DND-41 (cell line): ENCODE measurements at regions not wholly inside any gene's neighbourhood (a gene's known extent, or its start where the extent isn't known, plus 50 kb on each side); places are given as distances from the start of the nearest gene placed in this dataset.

Experiments
- ATAC-seq: fragments of 200-7000 bp; cut with Tn5 transposase; 3 replicates; pipeline ENCODE4 v1.9.1; 2021; ENCODE audit warnings: low read depth; ENCODE audit not compliant: insufficient read depth
- DNase-seq: peaks from one replicate; pipeline ENCODE4 v3.0.0-alpha.2; 2020
- H2AFZ ChIP-seq: 2 replicates; pipeline ENCODE4 v1.6.0; 2012; ENCODE audit warnings: low read depth, low read length
- H3K27ac ChIP-seq: 2 replicates; pipeline ENCODE4 v1.5.1; 2012; ENCODE audit warnings: low read length, inconsistent platforms
- H3K27me3 ChIP-seq: fragments of 200-600 bp; sonication (generic); 2 replicates; pipeline ENCODE4 v1.6.0; 2012; ENCODE audit warnings: low read length, mild to moderate bottlenecking, inconsistent platforms; ENCODE audit not compliant: insufficient read depth, poor library complexity
- H3K36me3 ChIP-seq: 2 replicates; pipeline ENCODE4 v1.5.1; 2012; ENCODE audit warnings: low read length, inconsistent platforms; ENCODE audit not compliant: insufficient read depth
- H3K4me1 ChIP-seq: 2 replicates; pipeline ENCODE4 v1.5.1; 2012; ENCODE audit warnings: mild to moderate bottlenecking, low read length; ENCODE audit not compliant: insufficient read depth
- H3K4me2 ChIP-seq: 2 replicates; pipeline ENCODE4 v1.6.0; 2012; ENCODE audit warnings: mild to moderate bottlenecking, moderate library complexity, low read length, inconsistent platforms; ENCODE audit not compliant: insufficient read depth
- H3K4me3 ChIP-seq, 2 experiments: fragments of 200-600 bp in 1 of 2; shearing (Covaris generic) in 1 of 2; 2 replicates each; pipeline ENCODE4 v1.5.1; 2012 to 2016; ENCODE audit warnings: inconsistent platforms in 2 of 2, low read length in 2 of 2, mild to moderate bottlenecking in 2 of 2, low read depth in 1 of 2, moderate library complexity in 1 of 2
- H3K79me2 ChIP-seq: 2 replicates; pipeline ENCODE4 v1.6.0; 2012; ENCODE audit warnings: low read length, inconsistent platforms; ENCODE audit not compliant: insufficient read depth
- H3K9ac ChIP-seq: 2 replicates; pipeline ENCODE4 v1.6.0; 2012; ENCODE audit warnings: low read depth, mild to moderate bottlenecking, inconsistent platforms, low read length, moderate library complexity
- H3K9me3 ChIP-seq: 2 replicates; pipeline ENCODE4 v1.5.1; 2012; ENCODE audit warnings: low read length, moderate library complexity, mild to moderate bottlenecking, inconsistent platforms; ENCODE audit not compliant: insufficient read depth, severe bottlenecking
- H4K20me1 ChIP-seq: 2 replicates; pipeline ENCODE4 v1.6.0; 2012; ENCODE audit warnings: low read length; ENCODE audit not compliant: insufficient read depth
- EZH2 ChIP-seq: IDR thresholded peaks from 3 replicates; pipeline ENCODE4 v1.6.1; 2012; ENCODE audit warnings: borderline replicate concordance, low read depth, mild to moderate bottlenecking, moderate library complexity, low read length, inconsistent platforms; ENCODE audit not compliant: severe bottlenecking
- TF ChIP-seq, protein P1 (sequence below): IDR thresholded peaks from 2 replicates; pipeline ENCODE4 v1.5.1; 2012; ENCODE audit warnings: borderline replicate concordance, low read length, moderate library complexity, mild to moderate bottlenecking; ENCODE audit not compliant: poor library complexity, severe bottlenecking; ENCODE audit errors: extremely low read depth

DNA sequence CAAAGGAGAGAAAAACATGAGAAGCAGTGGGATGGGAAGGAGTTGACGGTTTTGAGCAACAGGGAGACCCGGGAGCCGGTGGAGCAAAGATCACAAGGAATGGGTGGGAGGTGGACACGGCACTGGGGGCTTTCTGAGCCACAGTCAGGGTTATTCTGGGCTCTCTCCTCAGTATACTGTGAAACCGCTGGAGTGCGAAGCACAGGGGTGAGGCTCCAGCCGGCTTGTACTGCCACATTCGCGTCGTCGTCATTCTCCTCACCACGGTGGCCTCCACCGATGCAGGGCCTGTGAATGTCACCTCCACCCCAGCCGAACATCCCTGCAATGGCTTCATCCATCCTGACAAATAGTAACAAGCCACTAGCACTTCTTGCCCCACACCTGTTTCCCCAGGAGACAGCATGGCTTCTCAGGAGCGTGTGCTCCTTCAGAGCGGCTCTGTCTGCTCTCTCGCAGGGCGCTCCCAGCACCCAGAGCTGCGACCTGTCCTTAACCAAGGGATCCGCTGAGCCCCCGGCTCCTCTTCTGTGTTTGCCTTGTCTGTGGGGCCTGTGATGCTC lies 1165.3 kb downstream of the TBC1D22A start:
- Histone ChIP-seq H4K20me1 (no peaks in the 10 kb centered on the region), H3K27ac (no peak overlapping the region), H3K4me3 (no peak overlapping the region), H3K9me3 (peaks cover 13% of the 10 kb centered on the region), H2AFZ (no peak overlapping the region), H3K79me2 (no peaks in the 10 kb centered on the region), H3K4me1 (peaks cover 12% of the 10 kb centered on the region), H3K9ac (no peak overlapping the region), H3K27me3 (no peaks in the 10 kb centered on the region), H3K4me2 (no peak overlapping the region), H3K36me3 (no peaks in the 10 kb centered on the region)
- ATAC-seq, result no peak
- no peak for DNase-seq
- TF ChIP-seq EZH2, result no peak
- TF ChIP-seq, protein P1, sequence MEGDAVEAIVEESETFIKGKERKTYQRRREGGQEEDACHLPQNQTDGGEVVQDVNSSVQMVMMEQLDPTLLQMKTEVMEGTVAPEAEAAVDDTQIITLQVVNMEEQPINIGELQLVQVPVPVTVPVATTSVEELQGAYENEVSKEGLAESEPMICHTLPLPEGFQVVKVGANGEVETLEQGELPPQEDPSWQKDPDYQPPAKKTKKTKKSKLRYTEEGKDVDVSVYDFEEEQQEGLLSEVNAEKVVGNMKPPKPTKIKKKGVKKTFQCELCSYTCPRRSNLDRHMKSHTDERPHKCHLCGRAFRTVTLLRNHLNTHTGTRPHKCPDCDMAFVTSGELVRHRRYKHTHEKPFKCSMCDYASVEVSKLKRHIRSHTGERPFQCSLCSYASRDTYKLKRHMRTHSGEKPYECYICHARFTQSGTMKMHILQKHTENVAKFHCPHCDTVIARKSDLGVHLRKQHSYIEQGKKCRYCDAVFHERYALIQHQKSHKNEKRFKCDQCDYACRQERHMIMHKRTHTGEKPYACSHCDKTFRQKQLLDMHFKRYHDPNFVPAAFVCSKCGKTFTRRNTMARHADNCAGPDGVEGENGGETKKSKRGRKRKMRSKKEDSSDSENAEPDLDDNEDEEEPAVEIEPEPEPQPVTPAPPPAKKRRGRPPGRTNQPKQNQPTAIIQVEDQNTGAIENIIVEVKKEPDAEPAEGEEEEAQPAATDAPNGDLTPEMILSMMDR, result no peak

DNA sequence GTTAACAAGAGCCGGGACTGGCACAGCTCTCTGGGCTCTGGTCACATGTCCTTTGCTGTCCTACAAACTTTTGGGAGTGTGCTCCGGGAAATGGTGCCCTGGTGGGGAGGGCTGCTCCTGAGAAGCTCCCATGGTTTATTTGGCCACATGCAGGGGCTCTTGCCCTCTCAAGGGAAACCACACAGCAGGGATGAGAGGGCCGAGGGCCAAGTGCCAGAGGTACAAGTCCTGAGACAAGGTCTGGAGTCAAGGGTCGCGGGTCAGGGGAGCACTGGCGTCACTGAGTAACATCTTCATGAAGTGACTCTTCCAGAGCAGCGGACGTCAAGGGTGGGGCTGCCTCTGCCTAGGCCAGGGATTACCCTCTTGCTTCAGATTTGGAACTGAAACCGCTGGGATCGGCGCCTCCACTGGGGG lies 1160.6 kb downstream of the TBC1D22A start:
- peaks cover 13% of the 10 kb centered on the region for H3K9me3 ChIP-seq

DNA sequence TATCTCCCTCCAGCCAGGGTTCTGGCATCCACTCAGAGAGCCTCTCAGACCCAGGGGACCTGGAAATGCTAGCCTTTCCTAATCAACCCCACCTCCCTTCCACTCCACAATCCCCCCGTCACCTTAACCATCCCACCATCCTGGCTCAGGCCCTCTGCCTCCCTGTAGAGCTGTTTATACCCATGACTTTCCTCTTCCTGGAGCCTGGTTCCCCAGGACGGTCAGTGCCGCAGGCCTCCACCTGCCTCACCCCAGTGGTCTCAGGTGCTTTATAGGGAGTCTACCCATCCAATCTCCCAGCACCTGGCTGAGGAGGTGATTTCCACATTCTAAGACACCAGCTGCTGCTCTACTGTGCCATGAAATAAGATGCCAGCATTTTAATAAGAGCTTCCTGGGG lies 1159.5 kb downstream of the TBC1D22A start:
- Histone ChIP-seq H2AFZ (no peak overlapping the region), H3K9me3 (peaks cover 13% of the 10 kb centered on the region), H3K27ac (peak overlapping the region; percentile 83), H3K4me2 (no peak overlapping the region), H3K27me3 (no peaks in the 10 kb centered on the region), H3K36me3 (no peaks in the 10 kb centered on the region), H4K20me1 (no peaks in the 10 kb centered on the region), H3K4me3 (no peak overlapping the region), H3K4me1 (peaks cover 56% of the 10 kb centered on the region), H3K9ac (no peak overlapping the region), H3K79me2 (no peaks in the 10 kb centered on the region)
- no peak for TF ChIP-seq EZH2
- TF ChIP-seq, protein P1, result no peak
- ATAC-seq (no peak), DNase-seq (no peak)

More for the DNA sequence above, 1160.6 kb downstream of the TBC1D22A start:
- no peak overlapping the region for H3K4me3 ChIP-seq
- H3K27me3 ChIP-seq, result no peaks in the 10 kb centered on the region
- H3K36me3 ChIP-seq, result no peaks in the 10 kb centered on the region
- no peak overlapping the region for H3K27ac ChIP-seq
- ATAC-seq, result no peak
- no peak for DNase-seq
- no peak overlapping the region for H3K4me2 ChIP-seq
- H2AFZ ChIP-seq, result no peak overlapping the region
- peaks cover 45% of the 10 kb centered on the region for H3K4me1 ChIP-seq
- H3K9ac ChIP-seq, result no peak overlapping the region
- H4K20me1 ChIP-seq, result no peaks in the 10 kb centered on the region
- H3K79me2 ChIP-seq, result no peaks in the 10 kb centered on the region
- TF ChIP-seq, protein P1, result no peak
- no peak for TF ChIP-seq EZH2
